Esophagus muscularis mucosa (tissue), 4 donors: ENCODE measurements at regions not wholly inside any gene's neighbourhood (a gene's known extent, or its start where the extent isn't known, plus 50 kb on each side); places are given as distances from the start of the nearest gene placed in this dataset.

Experiments
- CTCF ChIP-seq, 3 experiments: fragments of 200-600 bp in 2 of 3; fragments of 450-650 bp in 1 of 3; sonication (generic) in 2 of 3; IDR thresholded peaks; one replicate each; pipeline ENCODE4 v1.5.1; 2017 to 2019; ENCODE audit warnings: antibody characterized with exemption in 3 of 3, mild to moderate bottlenecking in 2 of 3, moderate library complexity in 1 of 3
- EP300 ChIP-seq: sonication (generic); formaldehyde crosslinking; IDR thresholded peaks from one replicate; pipeline ENCODE4 v1.6.1; 2017; ENCODE audit warnings: antibody characterized with exemption
- POLR2A ChIP-seq: fragments of 450-650 bp; IDR thresholded peaks from one replicate; pipeline ENCODE4 v1.6.1; 2017; ENCODE audit warnings: antibody characterized with exemption, moderate library complexity, mild to moderate bottlenecking, low read depth
- POLR2AphosphoS5 ChIP-seq, 2 donors: sonication (generic); formaldehyde crosslinking; IDR thresholded peaks; one replicate each; pipeline ENCODE4 v1.6.1; 2017; ENCODE audit warnings: antibody characterized with exemption in 2 of 2

- no peak for TF ChIP-seq CTCF (IDR thresholded peaks at IDR 0.05)
- no peak for TF ChIP-seq POLR2A
- no peak for TF ChIP-seq EP300
- no peak for TF ChIP-seq POLR2AphosphoS5 (IDR thresholded peaks at IDR 0.05)
Measured at GRCh38 chr17:52482271-52482670, 323.8 kb upstream of the CA10 start.
